Common myeloid progenitor, CD34-positive (primary cell): ENCODE measurements at regions not wholly inside any gene's neighbourhood (a gene's known extent, or its start where the extent isn't known, plus 50 kb on each side); places are given as distances from the start of the nearest gene placed in this dataset.

ENCODE experiments used
- CTCF ChIA-PET: fragments of 350-600 bp; sonication (Branson Sonifier 250); formaldehyde crosslinking; loops from one replicate; lab custom pipeline; 2021; ENCODE audit warnings: antibody characterized with exemption; lab: Charles Lee
- POLR2A ChIA-PET: fragments of 350-600 bp; sonication (Branson Sonifier 250); formaldehyde crosslinking; loops from one replicate; lab custom pipeline; 2021; ENCODE audit warnings: antibody characterized with exemption; lab: Charles Lee
- DNase-seq, 3 donors: peaks; one replicate each; pipeline versions ENCODE4 v3.0.0 to v3.0.0-alpha.2; 2013
- H3K27ac ChIP-seq, 2 experiments: 1 replicate in 1 of 2; 2 replicates in 1 of 2; pipeline ENCODE4 v1.7.0; 2013; ENCODE audit warnings: inconsistent platforms in 2 of 2, low read length in 2 of 2, mild to moderate bottlenecking in 2 of 2, low read depth in 1 of 2, moderate library complexity in 1 of 2; ENCODE audit not compliant: severe bottlenecking in 2 of 2, insufficient read depth in 1 of 2, poor library complexity in 1 of 2
- H3K27me3 ChIP-seq, 5 experiments: replicated peaks in 2 of 5; 1 replicate in 3 of 5; 2 replicates in 2 of 5; pipeline versions ENCODE4 v1.6.1 to v1.7.0; 2013; ENCODE audit warnings: low read length in 4 of 5, mild to moderate bottlenecking in 2 of 5, moderate library complexity in 2 of 5, inconsistent platforms in 1 of 5; ENCODE audit not compliant: insufficient read depth in 5 of 5, control insufficient read depth in 4 of 5
- H3K36me3 ChIP-seq, 4 experiments: 1 replicate in 2 of 4; 2 replicates in 2 of 4; pipeline versions ENCODE4 v1.6.1 to v1.7.0; 2013; ENCODE audit warnings: low read length in 3 of 4, control low read depth in 1 of 4, mild to moderate bottlenecking in 1 of 4; ENCODE audit not compliant: control insufficient read depth in 4 of 4, insufficient read depth in 4 of 4
- H3K4me1 ChIP-seq, 4 experiments: 1 replicate in 3 of 4; 2 replicates in 1 of 4; pipeline versions ENCODE4 v1.6.1 to v1.7.1; 2013; ENCODE audit warnings: low read length in 3 of 4, mild to moderate bottlenecking in 3 of 4, control low read depth in 1 of 4, inconsistent platforms in 1 of 4, moderate library complexity in 1 of 4; ENCODE audit not compliant: control insufficient read depth in 4 of 4, insufficient read depth in 4 of 4; ENCODE audit errors: control extremely low read depth in 1 of 4
- H3K4me3 ChIP-seq, 7 experiments: 1 replicate in 4 of 7; 2 replicates in 3 of 7; pipeline versions ENCODE4 v1.5.1 to v1.7.0; 2013; ENCODE audit warnings: mild to moderate bottlenecking in 7 of 7, low read length in 6 of 7, moderate library complexity in 6 of 7, inconsistent platforms in 2 of 7, low read depth in 2 of 7, control low read depth in 1 of 7; ENCODE audit not compliant: insufficient read depth in 4 of 7, control insufficient read depth in 1 of 7; ENCODE audit errors: extremely low read depth in 1 of 7
- H3K9me3 ChIP-seq, 5 experiments: 1 replicate in 4 of 5; 2 replicates in 1 of 5; pipeline versions ENCODE4 v1.6.1 to v1.7.1; 2013; ENCODE audit warnings: low read length in 4 of 5, mild to moderate bottlenecking in 2 of 5, inconsistent platforms in 1 of 5, low read depth in 1 of 5, moderate library complexity in 1 of 5; ENCODE audit not compliant: control insufficient read depth in 4 of 5, insufficient read depth in 2 of 5; ENCODE audit errors: control extremely low read depth in 1 of 5
- WGBS: methylation state at CpG from one replicate; pipeline ENCODE4 v1.1.5; 2013; ENCODE audit not compliant: insufficient coverage; 5-methylcytosine and 5-hydroxymethylcytosine counted together

DNA sequence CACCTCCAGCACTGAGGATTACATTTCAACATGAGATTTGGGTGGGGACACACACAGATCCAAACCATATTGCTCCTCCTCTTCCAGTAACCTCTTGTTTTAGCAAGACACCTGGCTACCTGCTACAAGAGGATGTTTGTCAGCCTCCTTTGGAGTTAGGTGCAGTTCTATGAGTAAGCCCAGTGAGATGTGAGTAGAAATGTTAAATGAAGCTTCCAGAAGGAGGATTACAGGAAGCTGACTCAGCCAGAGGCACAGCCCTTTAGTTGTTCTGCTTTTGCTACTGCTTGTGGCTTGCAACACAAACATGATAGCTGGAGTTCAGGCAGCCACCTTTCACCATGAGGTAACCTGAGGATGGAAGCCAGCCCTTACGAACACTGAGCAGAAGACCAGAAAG is 382.7 kb upstream of the RNF32 start:
- H3K27ac ChIP-seq = no peak overlapping the region
- H3K4me1 ChIP-seq = no peaks in the 10 kb centered on the region
- no peaks in the 10 kb centered on the region for H3K36me3 ChIP-seq
- no peaks in the 10 kb centered on the region for H3K9me3 ChIP-seq
- CTCF ChIA-PET = no interaction called here
- H3K27me3 ChIP-seq = peaks cover 0 to 2% (median 0%) of the 10 kb centered on the region in 5 experiments
- WGBS = 100% methylated on average over 1 of the region's 1 CpG
- no peak overlapping the region for H3K4me3 ChIP-seq
- POLR2A ChIA-PET = no interaction called here
- no peak for DNase-seq

DNA sequence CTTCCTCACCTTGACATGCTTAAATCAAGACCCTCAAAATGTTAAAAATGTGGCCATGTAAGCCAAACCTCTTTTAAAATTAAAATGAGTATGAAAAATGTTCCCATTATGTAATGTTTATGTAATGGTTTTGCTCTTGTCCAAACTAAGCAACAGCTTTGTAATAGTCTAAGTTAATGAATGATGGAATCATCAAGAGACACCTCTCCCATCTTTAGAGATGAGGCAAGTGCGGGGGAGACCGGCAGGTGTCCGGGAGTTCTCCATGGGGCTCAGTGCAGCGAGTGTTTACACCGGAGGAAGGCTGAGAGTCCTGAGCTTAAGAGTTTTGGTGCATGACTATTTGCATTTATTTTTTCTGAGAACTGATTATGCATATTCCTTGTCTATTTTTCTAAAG is 384.9 kb upstream of the RNF32 start:
- POLR2A ChIA-PET = no interaction called here
- Histone ChIP-seq H3K27ac (no peak overlapping the region), H3K9me3 (no peaks in the 10 kb centered on the region), H3K36me3 (no peaks in the 10 kb centered on the region), H3K4me1 (no peaks in the 10 kb centered on the region), H3K4me3 (no peak overlapping the region), H3K27me3 (peaks cover 0 to 3% (median 0%) of the 10 kb centered on the region in 5 experiments)
- no peak for DNase-seq
- CTCF ChIA-PET = no interaction called here
- WGBS = 100% methylated on average over 1 of the region's 5 CpGs

DNA sequence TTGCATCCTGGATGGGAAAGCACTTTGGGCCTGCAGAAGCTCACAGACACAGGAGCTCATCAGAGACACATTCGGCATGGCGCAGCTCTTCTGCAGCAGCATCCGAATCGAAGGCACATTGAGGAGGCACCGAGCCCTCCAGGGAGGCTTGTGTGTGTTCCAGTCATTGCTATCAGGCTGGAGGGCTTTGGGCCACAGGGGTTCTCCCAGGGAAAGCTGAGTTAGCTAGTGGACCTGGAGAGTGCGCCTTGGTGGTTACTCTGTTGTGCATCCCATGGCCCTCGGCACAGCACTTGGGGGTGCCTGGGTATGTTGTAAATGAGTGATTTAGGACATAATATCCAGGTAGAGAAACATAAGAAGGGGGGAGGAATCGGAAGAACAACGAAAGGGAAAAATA is 388.7 kb upstream of the RNF32 start:
- WGBS = 91% methylated on average over 8 of the region's 9 CpGs
- CTCF ChIA-PET = no interaction called here
- Histone ChIP-seq H3K9me3 (no peaks in the 10 kb centered on the region), H3K27me3 (peaks cover 0 to 3% (median 0%) of the 10 kb centered on the region in 5 experiments), H3K4me3 (no peak overlapping the region), H3K36me3 (no peaks in the 10 kb centered on the region), H3K4me1 (no peaks in the 10 kb centered on the region), H3K27ac (no peak overlapping the region)
- POLR2A ChIA-PET = no interaction called here
- DNase-seq = no peak

DNA sequence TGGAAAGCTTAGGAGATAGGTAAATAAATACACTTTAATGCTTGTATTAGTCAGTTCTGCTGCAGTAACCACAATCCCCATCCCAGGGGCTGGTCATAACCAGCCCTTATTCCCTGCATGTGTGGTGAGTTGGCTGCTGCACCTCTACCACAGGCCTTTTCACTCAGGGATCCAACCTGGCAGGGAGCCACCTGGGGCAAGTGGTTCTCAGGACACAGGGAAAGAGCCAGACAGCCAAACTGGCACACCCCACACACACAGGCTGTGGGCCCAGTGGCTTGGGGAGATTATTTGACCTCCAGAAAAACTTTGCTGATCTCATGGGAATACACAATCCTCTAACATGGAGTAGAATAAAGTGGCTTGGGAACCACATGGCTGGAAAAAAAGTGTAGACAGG is 400.0 kb upstream of the RNF32 start:
- Histone ChIP-seq H3K36me3 (no peaks in the 10 kb centered on the region), H3K27ac (no peak overlapping the region), H3K4me3 (no peak overlapping the region), H3K27me3 (peaks cover 0 to 3% (median 0%) of the 10 kb centered on the region in 5 experiments), H3K4me1 (no peaks in the 10 kb centered on the region), H3K9me3 (peaks cover 0 to 2% (median 0%) of the 10 kb centered on the region in 5 experiments)
- DNase-seq = no peak
- ChIA-PET POLR2A (no interaction called here), CTCF (no interaction called here)

DNA sequence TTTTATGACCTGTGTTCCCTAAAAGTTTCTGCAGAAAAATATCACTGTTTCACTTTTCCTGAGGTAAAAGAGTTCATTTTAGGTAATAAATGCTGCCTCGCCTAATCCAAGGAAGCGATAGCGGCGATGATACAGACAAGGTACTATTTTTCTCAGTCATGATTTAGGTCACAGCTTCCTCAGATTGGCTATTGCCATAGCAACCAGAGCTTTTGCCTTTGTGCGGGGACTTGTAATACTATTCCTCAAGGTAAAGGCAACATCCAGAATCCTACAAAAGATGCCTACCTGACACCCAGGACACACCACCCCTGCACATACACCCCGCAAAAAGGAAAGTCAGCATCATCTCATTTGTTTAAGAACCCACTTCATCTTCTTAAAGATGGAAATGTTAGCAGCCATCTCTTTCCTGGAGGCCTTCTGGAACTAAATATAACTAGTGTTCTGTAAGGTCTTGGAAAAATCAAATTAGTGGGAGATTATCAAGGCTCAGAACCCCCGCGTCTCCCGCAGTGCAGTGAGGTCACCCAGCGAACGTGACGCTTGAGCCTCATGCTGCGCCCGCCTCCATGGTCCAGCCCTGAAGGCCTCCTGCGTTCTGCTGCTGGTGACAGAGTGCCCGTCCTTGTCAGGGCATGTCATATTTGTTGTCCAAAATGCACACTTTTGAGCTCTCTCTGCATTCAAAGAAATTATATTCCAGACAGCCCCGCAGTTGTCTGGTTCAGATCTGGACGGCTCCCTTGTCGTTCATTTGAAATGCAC is 402.0 kb upstream of the RNF32 start:
- 95% methylated on average over 19 of the region's 19 CpGs for WGBS

DNA sequence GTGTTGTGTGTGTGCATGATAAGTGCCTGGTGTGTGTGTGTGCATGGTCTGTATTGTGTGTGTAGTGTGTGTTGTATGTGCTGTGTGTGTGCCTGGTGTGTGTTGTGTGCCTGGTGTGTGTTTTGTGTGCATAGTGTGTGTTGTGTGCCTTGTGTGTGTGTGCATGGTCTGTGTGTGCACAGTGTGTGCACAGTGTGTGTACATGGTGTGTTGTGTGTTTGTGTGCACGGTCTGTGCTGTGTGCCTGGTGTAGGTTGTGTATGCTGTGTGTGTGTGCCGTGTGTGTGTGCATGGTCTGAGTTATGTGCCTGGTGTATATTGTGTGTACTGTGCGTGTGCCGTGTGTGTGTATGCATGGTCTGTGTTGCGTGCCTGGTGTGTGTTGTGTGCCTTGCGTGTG is 403.0 kb upstream of the RNF32 start:
- Histone ChIP-seq H3K27ac (no peak overlapping the region), H3K9me3 (peaks cover 0 to 2% (median 0%) of the 10 kb centered on the region in 5 experiments), H3K4me1 (no peaks in the 10 kb centered on the region), H3K27me3 (peaks cover 0 to 3% (median 0%) of the 10 kb centered on the region in 5 experiments), H3K4me3 (no peak overlapping the region), H3K36me3 (no peaks in the 10 kb centered on the region)
- ChIA-PET CTCF (no interaction called here), POLR2A (no interaction called here)
- DNase-seq = no peak
- 90% methylated on average over 4 of the region's 6 CpGs for WGBS

More for the DNA sequence above, 402.0 kb upstream of the RNF32 start:
- Histone ChIP-seq H3K36me3 (no peaks in the 10 kb centered on the region), H3K27ac (no peak overlapping the region), H3K4me1 (no peaks in the 10 kb centered on the region), H3K4me3 (no peak overlapping the region), H3K9me3 (peaks cover 0 to 2% (median 0%) of the 10 kb centered on the region in 5 experiments), H3K27me3 (peaks cover 0 to 3% (median 0%) of the 10 kb centered on the region in 5 experiments)
- DNase-seq = no peak
- ChIA-PET CTCF (no interaction called here), POLR2A (no interaction called here)

DNA sequence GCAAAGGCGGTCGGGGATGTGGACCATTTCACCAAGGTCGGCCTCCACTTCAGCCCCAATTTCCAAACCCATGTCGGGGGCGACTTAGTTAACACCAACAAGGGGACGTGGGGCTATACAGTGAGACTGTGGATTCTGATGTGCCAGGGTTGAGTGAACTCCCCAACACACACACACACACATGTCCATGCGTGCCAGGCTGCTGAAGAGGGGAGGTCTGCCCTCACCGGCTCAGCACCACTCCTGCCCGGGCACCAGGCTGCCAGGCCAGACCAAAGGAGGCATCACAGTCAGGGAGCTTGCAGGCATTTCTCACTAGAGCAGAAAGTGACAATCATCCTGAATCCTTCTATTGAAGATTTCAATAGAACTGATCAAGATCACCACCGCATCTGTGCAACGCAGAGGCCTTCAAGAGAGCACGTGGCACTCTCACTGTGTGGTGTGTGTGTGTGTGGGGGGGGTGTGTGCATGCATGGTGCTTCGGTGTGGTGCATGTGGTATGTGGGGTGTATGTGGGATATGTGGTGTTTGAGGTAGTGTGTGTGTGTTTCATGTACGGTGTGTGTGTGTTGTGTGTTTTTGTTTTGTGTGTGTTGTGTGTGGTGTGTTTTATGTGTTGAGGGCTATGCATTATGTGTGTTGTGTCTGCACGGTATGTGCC is 403.5 kb upstream of the RNF32 start:
- DNase-seq = no peak
- Histone ChIP-seq H3K9me3 (no peaks in the 10 kb centered on the region), H3K27ac (no peak overlapping the region), H3K27me3 (peaks cover 0 to 3% (median 0%) of the 10 kb centered on the region in 5 experiments), H3K4me1 (no peaks in the 10 kb centered on the region), H3K4me3 (no peak overlapping the region), H3K36me3 (no peaks in the 10 kb centered on the region)
- 91% methylated on average over 7 of the region's 15 CpGs for WGBS
- CTCF ChIA-PET = no interaction called here
- POLR2A ChIA-PET = no interaction called here
